ENCODE measurements at regions not wholly inside any gene's neighbourhood (a gene's known extent, or its start where the extent isn't known, plus 50 kb on each side); places are given as distances from the start of the nearest gene placed in this dataset.

- no peak for ATAC-seq (ENCODE audit: low FRiP score)
- TF ChIP-seq CTCF (IDR thresholded peaks at IDR 0.05) = no peak
- DNase-seq (ENCODE audit: low spot score) = no peak
Measured at GRCh38 chr3:140848666-140849065, 93.0 kb upstream of the SLC25A36 start.

GRCh38 chr3:140850210-140850955, 91.3 kb upstream of the SLC25A36 start:
- no peak for TF ChIP-seq CTCF (IDR thresholded peaks at IDR 0.05)
- ATAC-seq (ENCODE audit: low FRiP score) (no peak), DNase-seq (ENCODE audit: low spot score) (no peak)

GRCh38 chr3:140854961-140855360, 86.7 kb upstream of the SLC25A36 start:
- DNase-seq (ENCODE audit: low spot score) = no peak
- ATAC-seq (ENCODE audit: low FRiP score) = no peak
- TF ChIP-seq CTCF (IDR thresholded peaks at IDR 0.05) = no peak

- ATAC-seq (ENCODE audit: low FRiP score) (no peak), DNase-seq (ENCODE audit: low spot score) (no peak)
- TF ChIP-seq CTCF (IDR thresholded peaks at IDR 0.05) = no peak
Measured at GRCh38 chr3:140856905-140857304, 84.7 kb upstream of the SLC25A36 start.

- no peak for TF ChIP-seq CTCF (IDR thresholded peaks at IDR 0.05)
- DNase-seq (ENCODE audit: low spot score) (no peak), ATAC-seq (ENCODE audit: low FRiP score) (no peak)
Measured at GRCh38 chr3:140857993-140858392, 83.6 kb upstream of the SLC25A36 start.

GRCh38 chr3:140859592-140860336, 81.9 kb upstream of the SLC25A36 start:
- TF ChIP-seq CTCF (IDR thresholded peaks at IDR 0.05) = no peak
- ATAC-seq (ENCODE audit: low FRiP score) = no peak
- no peak for DNase-seq (ENCODE audit: low spot score)

- ATAC-seq (ENCODE audit: low FRiP score) = no peak
Measured at GRCh38 chr3:140863580-140864009, 78.0 kb upstream of the SLC25A36 start.

More at GRCh38 chr3:140863580-140864009, 78.0 kb upstream of the SLC25A36 start:
- peak in 1 of 3 donors; percentile 5 for TF ChIP-seq CTCF (IDR thresholded peaks at IDR 0.05)
- peak; percentile 46 for DNase-seq (ENCODE audit: low spot score)

Data from omental fat pad (tissue), 3 donors.